Neural cell (in vitro differentiated cells): ENCODE measurements at regions not wholly inside any gene's neighbourhood (a gene's known extent, or its start where the extent isn't known, plus 50 kb on each side); places are given as distances from the start of the nearest gene placed in this dataset.

ENCODE experiments used
- H2AFZ ChIP-seq: fragments of 200-600, 300-800 bp; sonication (generic), shearing (Covaris generic); 2 replicates; pipeline ENCODE4 v1.6.0; 2014; ENCODE audit warnings: low read depth, mild to moderate bottlenecking, antibody characterized with exemption, low read length, moderate library complexity
- H3F3A ChIP-seq: fragments of 200-600 bp; shearing (Covaris generic); 2 replicates; pipeline ENCODE4 v1.6.1; 2016; ENCODE audit warnings: mild to moderate bottlenecking, moderate library complexity, mixed read lengths, antibody characterized with exemption, low read length; ENCODE audit not compliant: insufficient read depth, poor library complexity, severe bottlenecking
- H3K27ac ChIP-seq: fragments of 200-600, 300-800 bp; sonication (generic), shearing (Covaris generic); 2 replicates; pipeline ENCODE4 v1.5.1; 2014; ENCODE audit warnings: mild to moderate bottlenecking, low read length, moderate library complexity
- H3K27me3 ChIP-seq: fragments of 300-800, 200-600 bp; sonication (generic), shearing (Covaris generic); 2 replicates; pipeline ENCODE4 v1.6.0; 2014; ENCODE audit warnings: mild to moderate bottlenecking, low read depth, low read length, moderate library complexity; ENCODE audit not compliant: insufficient read depth
- H3K36me3 ChIP-seq: fragments of 300-800, 200-600 bp; sonication (generic), shearing (Covaris generic); 2 replicates; pipeline ENCODE4 v1.5.1; 2014; ENCODE audit warnings: mild to moderate bottlenecking, antibody characterized with exemption, low read length, moderate library complexity; ENCODE audit not compliant: insufficient read depth
- H3K4me2 ChIP-seq: fragments of 300-800, 200-600 bp; sonication (generic), shearing (Covaris generic); 2 replicates; pipeline ENCODE4 v1.6.0; 2014; ENCODE audit warnings: mild to moderate bottlenecking, low read length
- H3K4me3 ChIP-seq: fragments of 300-800, 200-600 bp; sonication (generic), shearing (Covaris generic); 2 replicates; pipeline ENCODE4 v1.5.1; 2014; ENCODE audit warnings: mild to moderate bottlenecking, low read length, moderate library complexity
- H3K79me2 ChIP-seq: fragments of 200-600 bp; shearing (Covaris generic); replicated peaks from 2 replicates; pipeline ENCODE4 v1.6.0; 2014; ENCODE audit warnings: mild to moderate bottlenecking, low read length, moderate library complexity; ENCODE audit not compliant: insufficient read depth
- H3K9ac ChIP-seq: fragments of 300-800, 200-600 bp; sonication (generic), shearing (Covaris generic); 2 replicates; pipeline ENCODE4 v1.6.1; 2016; ENCODE audit warnings: mild to moderate bottlenecking, low read length, mixed read lengths
- H3K9me2 ChIP-seq: fragments of 200-600 bp; shearing (Covaris generic); 2 replicates; pipeline ENCODE4 v1.6.1; 2016; ENCODE audit warnings: mild to moderate bottlenecking, low read length, mixed read lengths; ENCODE audit not compliant: insufficient read depth
- H3K9me3 ChIP-seq: fragments of 200-600, 300-800 bp; sonication (generic), shearing (Covaris generic); 2 replicates; pipeline ENCODE4 v1.6.1; 2016; ENCODE audit warnings: mild to moderate bottlenecking, mixed run types, low read length, moderate library complexity, mixed read lengths
- H4K20me1 ChIP-seq: fragments of 200-600 bp; shearing (Covaris generic); 2 replicates; pipeline ENCODE4 v1.6.1; 2016; ENCODE audit warnings: mild to moderate bottlenecking, mixed run types; ENCODE audit not compliant: insufficient read depth
- CTCF ChIP-seq: fragments of 450-650 bp; IDR thresholded peaks from 2 replicates; pipeline ENCODE4 v1.5.1; 2014; ENCODE audit warnings: antibody characterized with exemption, mild to moderate bottlenecking, moderate library complexity; ENCODE audit not compliant: poor library complexity, severe bottlenecking
- EP300 ChIP-seq: fragments of 450-650 bp; conservative IDR thresholded peaks from 2 replicates; pipeline ENCODE4 v1.6.1; 2014; ENCODE audit warnings: antibody characterized with exemption, mild to moderate bottlenecking, moderate library complexity; ENCODE audit not compliant: poor library complexity, severe bottlenecking
- EZH2 ChIP-seq: fragments of 200-600, 300-800 bp; shearing (Covaris generic), sonication (generic); IDR thresholded peaks from 2 replicates; pipeline ENCODE4 v1.6.1; 2014; ENCODE audit warnings: antibody characterized with exemption, low read length, borderline replicate concordance, mild to moderate bottlenecking; ENCODE audit not compliant: insufficient read depth, poor library complexity, severe bottlenecking
- MXI1 ChIP-seq: fragments of 450-650 bp; conservative IDR thresholded peaks from 2 replicates; pipeline ENCODE4 v1.6.1; 2014; ENCODE audit warnings: antibody characterized with exemption, mild to moderate bottlenecking; ENCODE audit not compliant: poor library complexity, severe bottlenecking
- POLR2AphosphoS5 ChIP-seq: IDR thresholded peaks from 2 replicates; pipeline ENCODE4 v1.6.1; 2012
- RAD21 ChIP-seq: fragments of 450-650 bp; conservative IDR thresholded peaks from 2 replicates; pipeline ENCODE4 v1.6.1; 2014; ENCODE audit warnings: antibody characterized with exemption, mild to moderate bottlenecking, moderate library complexity
- REST ChIP-seq: IDR thresholded peaks from 2 replicates; pipeline ENCODE4 v1.6.1; 2012; ENCODE audit warnings: borderline replicate concordance
- SMC3 ChIP-seq: fragments of 450-650 bp; conservative IDR thresholded peaks from 2 replicates; pipeline ENCODE4 v1.6.1; 2014; ENCODE audit warnings: antibody characterized with exemption, mild to moderate bottlenecking, moderate library complexity; ENCODE audit not compliant: poor library complexity
- TAF1 ChIP-seq: IDR thresholded peaks from 2 replicates; pipeline ENCODE4 v1.6.1; 2012; ENCODE audit warnings: low read depth

- no peak overlapping the region for H3K9ac ChIP-seq
- H3K27me3 ChIP-seq: no peaks in the 10 kb centered on the region
- H3K4me3 ChIP-seq: no peak overlapping the region
- no peaks in the 10 kb centered on the region for H3K79me2 ChIP-seq
- H2AFZ ChIP-seq: no peak overlapping the region
- no peaks in the 10 kb centered on the region for H3K9me3 ChIP-seq
- H3K36me3 ChIP-seq: no peaks in the 10 kb centered on the region
- H3F3A ChIP-seq: no peaks in the 10 kb centered on the region
- H4K20me1 ChIP-seq: no peaks in the 10 kb centered on the region
- no peak overlapping the region for H3K27ac ChIP-seq
- no peak for TF ChIP-seq EZH2
- no peak for TF ChIP-seq REST
- no peak for TF ChIP-seq RAD21
- H3K9me2 ChIP-seq: no peaks in the 10 kb centered on the region
- no peak overlapping the region for H3K4me2 ChIP-seq
These were observed 82.6 kb downstream of the ASB1 start for GRCh38 chr2:238509151-238509835.

GRCh38 chr2:238509903-238510302 is 83.2 kb downstream of the ASB1 start:
- no peak for TF ChIP-seq MXI1
- no peak for TF ChIP-seq EP300
- no peak for TF ChIP-seq POLR2AphosphoS5
- TF ChIP-seq RAD21: no peak
- no peak for TF ChIP-seq TAF1
- no peak for TF ChIP-seq SMC3
- no peak for TF ChIP-seq EZH2
- TF ChIP-seq REST: no peak
- TF ChIP-seq CTCF: no peak
- H3K36me3 ChIP-seq: no peaks in the 10 kb centered on the region
- no peaks in the 10 kb centered on the region for H3F3A ChIP-seq
- no peaks in the 10 kb centered on the region for H4K20me1 ChIP-seq
- H3K27ac ChIP-seq: no peak overlapping the region
- no peak overlapping the region for H2AFZ ChIP-seq
- H3K4me2 ChIP-seq: no peak overlapping the region
- H3K9me3 ChIP-seq: no peaks in the 10 kb centered on the region
- no peak overlapping the region for H3K4me3 ChIP-seq
- H3K79me2 ChIP-seq: no peaks in the 10 kb centered on the region
- H3K9me2 ChIP-seq: no peaks in the 10 kb centered on the region
- H3K27me3 ChIP-seq: no peaks in the 10 kb centered on the region
- H3K9ac ChIP-seq: no peak overlapping the region
